T1000 (cell line): ENCODE measurements at regions not wholly inside any gene's neighbourhood (a gene's known extent, or its start where the extent isn't known, plus 50 kb on each side); places are given as distances from the start of the nearest gene placed in this dataset.
"Not testable (repeated sequence)": the region's sequence is repeated elsewhere in the genome, so short reads cannot be mapped to it uniquely, and the experiment has no call there.

Source experiments
- DNase-seq: peaks from one replicate; lab custom pipeline; 2025; ENCODE audit warnings: mixed read lengths; lab: John Stamatoyannopoulos, UW

DNA sequence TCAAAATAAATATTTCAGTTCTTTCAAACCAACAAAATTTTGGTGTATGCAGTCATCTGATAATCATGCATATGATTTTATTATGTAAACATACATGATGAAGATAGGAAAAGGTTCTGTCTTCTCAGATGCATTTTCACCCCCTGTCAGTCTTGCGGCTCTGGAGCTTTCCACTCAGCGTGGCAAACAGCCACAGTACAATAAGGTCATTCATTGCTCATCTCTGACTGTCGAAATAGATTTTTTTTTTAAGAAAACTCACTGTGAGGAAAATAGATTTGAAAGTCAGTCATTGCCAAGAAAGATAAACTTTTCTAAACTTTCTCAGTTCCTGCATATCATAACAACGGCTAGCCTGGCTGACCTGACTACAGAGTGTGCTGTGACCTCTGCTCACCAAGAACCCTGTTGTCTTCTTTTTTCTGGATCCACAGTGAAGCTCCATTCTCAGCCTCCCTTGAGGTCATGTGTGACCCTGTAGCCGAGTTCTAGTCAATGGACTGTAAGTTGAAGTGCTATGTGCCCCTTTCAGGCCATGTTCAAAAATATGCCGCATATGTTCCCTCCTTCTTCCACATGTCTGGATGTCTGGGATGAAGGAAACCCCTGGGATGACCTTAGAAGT, 519.6 kb downstream of the KLF5 start:
- no peak for DNase-seq

DNA sequence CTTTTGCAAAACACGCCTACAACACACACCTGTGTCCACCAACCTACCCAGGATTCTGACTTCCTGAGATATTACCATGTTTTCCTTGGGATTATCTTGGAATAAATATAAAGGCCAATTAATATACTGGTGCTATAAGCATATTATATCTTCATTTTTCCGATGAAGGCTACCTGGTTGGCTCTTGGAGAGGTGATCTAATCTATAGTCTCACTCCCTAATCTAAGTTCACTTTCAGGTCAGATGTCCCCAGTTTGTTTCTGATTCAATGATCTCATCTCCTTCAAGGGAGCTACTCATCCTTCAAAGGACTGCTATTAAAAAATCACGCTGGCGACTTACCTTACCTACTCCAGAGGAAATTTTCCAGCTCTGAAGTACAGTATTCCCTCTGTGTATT, 517.5 kb downstream of the KLF5 start:
- DNase-seq = no peak

- no peak for DNase-seq
These were observed 514.0 kb downstream of the KLF5 start for GRCh38 chr13:73572824-73573223.

- no peak for DNase-seq
These were observed 512.6 kb downstream of the KLF5 start for GRCh38 chr13:73571376-73571775.

DNA sequence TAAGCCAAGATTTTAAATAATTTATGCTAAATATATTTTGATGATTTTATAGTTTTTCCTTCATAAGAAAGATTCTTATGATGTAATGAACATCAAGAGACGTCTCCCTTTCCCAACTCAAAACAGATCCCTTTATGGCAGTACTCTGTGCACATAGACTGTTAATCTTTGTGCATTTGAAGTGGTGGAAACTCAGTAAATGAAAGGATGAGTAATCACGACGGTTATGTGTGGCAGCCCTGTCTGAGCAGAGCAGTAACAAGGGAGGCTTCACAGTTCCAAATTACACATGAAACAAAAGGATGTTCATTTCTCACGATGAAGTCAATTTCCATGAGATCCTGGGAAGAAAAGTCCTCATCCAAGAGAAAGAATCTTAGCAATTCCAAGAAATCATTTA, 498.1 kb downstream of the KLF5 start:
- DNase-seq = no peak

DNA sequence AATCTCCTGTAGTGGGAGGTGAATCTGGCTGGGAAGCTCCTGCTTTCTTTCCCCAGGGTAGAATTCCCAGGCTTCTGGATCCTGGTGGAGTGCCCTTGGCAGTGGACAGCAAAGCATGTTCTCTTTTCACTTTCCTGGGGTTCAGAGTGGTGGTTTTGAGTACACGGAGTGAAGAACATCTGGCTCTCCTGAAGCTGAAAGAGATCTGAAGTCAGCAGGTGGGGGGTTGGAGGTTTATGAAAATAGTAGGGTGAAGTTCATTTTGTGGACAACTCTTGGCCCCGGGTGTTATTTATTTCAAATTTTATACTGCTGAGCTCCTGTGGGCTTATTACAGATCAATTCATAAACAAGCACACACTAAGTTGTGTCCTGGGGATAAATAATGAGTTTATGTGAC, 497.3 kb downstream of the KLF5 start:
- DNase-seq = no peak

- no peak for DNase-seq
These were observed 492.9 kb downstream of the KLF5 start for GRCh38 chr13:73551736-73552135.

DNA sequence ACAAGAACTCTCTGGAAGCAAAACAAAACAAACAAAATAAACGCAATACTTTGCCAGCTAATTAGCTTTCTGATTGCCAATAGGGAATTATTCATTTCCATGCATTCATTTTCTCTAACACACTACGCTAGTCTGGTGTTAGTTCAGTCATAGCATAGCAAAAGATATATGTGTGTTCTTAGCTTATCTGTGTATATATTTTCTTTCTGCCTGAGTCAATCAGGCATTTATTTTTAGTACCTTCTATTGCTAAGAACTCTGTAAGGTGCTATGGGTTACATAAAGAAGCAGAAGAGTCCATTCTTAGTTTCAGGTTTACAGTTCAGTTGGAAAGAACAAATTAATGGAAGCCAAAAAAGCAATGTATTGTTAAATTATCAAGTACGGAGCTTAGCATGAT, 490.9 kb downstream of the KLF5 start:
- DNase-seq = no peak

DNA sequence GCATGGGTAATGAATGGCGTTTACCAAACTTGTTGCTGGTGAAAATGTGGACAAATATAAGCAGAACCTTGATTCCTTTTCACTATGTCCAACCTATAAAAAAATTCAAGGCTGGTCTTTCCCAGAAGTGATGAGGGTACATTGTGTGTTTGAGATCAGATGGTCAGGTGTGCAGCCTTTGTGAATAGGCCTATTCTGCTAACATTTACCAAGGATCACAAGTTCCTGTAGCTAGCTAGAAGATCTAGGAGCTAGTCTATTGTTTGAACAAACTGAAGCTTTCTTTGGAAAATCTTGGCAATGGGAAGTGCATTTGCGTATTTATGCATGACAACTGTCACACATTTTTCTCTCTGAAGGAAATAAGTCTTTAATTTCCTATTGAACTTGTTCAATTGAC, 489.6 kb downstream of the KLF5 start:
- no peak for DNase-seq

- DNase-seq = no peak
These were observed 488.4 kb downstream of the KLF5 start for GRCh38 chr13:73547239-73547638.

- DNase-seq = no peak
These were observed 485.4 kb downstream of the KLF5 start for GRCh38 chr13:73544175-73544574.

GRCh38 chr13:73542446-73542845, 483.6 kb downstream of the KLF5 start:
- no peak for DNase-seq

- no peak for DNase-seq
These were observed 478.1 kb downstream of the KLF5 start for GRCh38 chr13:73536865-73537264.

DNA sequence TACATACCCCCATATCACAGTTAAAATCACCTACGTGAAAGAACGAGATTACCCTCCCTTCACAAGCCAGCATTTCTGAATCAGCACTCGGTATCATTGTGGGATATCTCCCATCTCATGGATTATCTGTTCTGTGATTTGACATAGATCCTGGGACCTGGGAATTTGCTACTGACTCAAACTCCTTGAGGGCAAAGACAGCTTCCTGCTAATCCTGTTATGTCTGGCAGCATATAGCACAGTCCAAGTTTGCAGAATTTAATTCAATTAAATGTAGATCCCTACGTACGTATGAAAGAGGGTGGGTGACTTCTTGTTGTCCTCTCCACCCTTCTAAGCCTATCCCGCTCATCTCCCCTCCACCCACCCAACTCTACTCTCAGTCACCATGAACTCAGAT, 476.5 kb downstream of the KLF5 start:
- no peak for DNase-seq

- DNase-seq = no peak
These were observed 474.2 kb downstream of the KLF5 start for GRCh38 chr13:73532987-73533510.

DNA sequence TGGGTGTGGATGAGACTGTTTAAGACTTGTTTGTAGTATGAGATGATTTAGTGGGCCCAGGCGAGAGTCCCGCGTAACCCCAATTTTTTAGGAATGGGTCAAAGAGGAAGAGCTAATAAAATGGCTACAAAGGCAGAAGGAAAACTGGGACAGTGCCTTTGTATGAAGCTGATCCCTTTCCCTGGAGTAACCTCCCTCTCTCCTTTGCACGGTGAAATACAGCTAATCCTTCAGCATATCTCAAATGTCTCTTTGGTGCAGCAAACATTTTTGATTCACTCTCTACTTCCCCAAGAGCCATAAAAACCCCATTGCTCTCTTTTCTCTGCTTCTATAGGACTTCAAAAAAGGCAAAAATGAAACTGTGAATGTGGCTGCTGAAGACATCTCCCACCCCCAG, 473.8 kb downstream of the KLF5 start:
- no peak for DNase-seq

GRCh38 chr13:73531014-73531413, 472.2 kb downstream of the KLF5 start:
- no peak for DNase-seq

DNA sequence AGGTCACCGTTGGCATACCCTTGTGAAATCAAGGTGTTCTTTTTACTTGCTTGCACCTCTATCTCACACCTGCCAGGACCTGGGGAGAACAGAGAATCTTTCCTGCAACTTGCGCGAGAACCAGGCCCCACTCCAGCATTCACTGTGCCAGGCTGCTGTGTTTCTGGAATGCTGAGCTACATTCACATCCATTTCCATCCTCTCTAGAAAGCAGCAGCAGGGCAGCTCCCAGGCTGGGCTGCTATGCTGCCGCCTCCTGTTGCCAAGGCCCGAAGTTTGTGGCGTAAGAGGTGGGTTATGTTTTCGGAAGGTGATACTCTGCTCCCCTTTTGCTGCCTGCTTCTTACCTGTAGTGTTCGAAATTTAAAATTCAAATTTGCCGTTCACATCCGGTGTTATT, 464.1 kb downstream of the KLF5 start:
- no peak for DNase-seq

- no peak for DNase-seq
These were observed 463.2 kb downstream of the KLF5 start for GRCh38 chr13:73521985-73522524.

- no peak for DNase-seq
These were observed 462.5 kb downstream of the KLF5 start for GRCh38 chr13:73521290-73521624.

- DNase-seq = no peak
These were observed 461.9 kb downstream of the KLF5 start for GRCh38 chr13:73520566-73521289.

DNA sequence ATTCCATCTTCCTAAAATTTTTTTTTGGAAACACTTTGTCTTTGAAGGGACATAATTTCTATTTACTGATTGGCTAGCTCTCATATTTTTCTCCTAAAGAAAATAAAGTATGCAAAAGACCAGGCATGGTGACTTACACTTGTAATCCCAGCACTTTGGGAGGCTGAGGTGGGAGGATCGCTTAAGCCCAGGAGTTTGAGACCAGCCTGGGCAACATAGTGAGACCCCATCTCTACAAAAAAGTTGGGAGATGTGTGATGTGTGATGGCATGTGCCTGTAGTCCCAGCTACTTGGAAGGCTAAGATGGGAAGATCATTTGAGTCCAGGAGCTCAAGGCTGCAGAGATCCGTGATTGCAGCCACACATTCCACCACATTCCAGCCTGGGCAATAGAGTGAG, 461.3 kb downstream of the KLF5 start:
- DNase-seq = not testable (repeated sequence)

DNA sequence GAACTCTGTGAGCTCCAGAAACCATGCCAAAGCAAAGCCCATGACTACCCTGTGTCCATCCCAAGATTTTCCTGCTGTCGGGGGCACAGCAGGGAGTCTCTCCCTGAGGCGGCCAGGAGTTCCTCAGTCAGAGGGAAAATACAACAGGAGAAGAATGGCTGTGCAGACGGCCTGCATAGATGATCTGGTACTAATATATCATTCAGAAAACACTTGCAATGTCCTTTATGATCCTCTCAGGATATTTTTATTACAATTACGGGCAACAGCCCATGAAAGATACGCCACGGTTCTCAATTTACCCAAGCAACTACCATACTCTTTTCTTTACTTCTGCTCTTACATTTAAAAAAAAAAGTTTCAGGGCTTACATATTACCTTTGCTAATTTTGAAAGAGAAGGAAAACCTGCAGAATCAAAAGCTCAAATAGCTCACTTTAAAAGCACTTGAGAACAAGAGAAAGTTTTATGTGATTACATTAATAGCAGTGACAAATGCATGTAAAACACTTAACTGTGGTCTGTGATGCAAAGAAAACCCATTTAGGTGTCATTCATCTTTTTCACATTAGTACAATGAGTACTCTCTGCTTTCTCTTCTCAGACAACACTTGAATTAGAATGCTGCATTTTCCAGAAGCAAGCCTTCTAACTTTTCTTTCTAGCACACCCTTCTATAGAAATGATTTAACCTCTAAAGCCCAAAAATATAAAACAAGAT, 460.8 kb downstream of the KLF5 start:
- no peak for DNase-seq
